ENCODE measurements at regions not wholly inside any gene's neighbourhood (a gene's known extent, or its start where the extent isn't known, plus 50 kb on each side); places are given as distances from the start of the nearest gene placed in this dataset.

DNA sequence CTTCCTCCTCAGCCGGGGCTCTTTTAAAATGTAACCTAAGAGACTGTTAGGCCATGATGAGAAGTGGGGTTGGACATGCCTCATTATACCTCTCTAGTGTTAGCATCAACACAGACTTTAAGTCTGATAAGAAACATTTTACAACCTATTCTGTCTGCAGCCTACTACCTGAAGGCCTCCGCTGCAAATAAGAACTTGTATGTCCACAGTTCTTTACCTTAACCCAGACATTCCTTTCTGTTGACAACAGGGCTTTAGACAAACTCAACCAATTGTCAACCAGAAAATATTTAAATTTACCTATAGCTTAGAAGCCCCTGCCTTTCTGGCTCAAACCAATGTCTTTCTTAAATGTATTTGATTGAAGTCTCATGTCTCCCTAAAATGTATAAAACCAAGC, 1418.6 kb downstream of the STIM2 start:
- TF ChIP-seq, protein P1, sequence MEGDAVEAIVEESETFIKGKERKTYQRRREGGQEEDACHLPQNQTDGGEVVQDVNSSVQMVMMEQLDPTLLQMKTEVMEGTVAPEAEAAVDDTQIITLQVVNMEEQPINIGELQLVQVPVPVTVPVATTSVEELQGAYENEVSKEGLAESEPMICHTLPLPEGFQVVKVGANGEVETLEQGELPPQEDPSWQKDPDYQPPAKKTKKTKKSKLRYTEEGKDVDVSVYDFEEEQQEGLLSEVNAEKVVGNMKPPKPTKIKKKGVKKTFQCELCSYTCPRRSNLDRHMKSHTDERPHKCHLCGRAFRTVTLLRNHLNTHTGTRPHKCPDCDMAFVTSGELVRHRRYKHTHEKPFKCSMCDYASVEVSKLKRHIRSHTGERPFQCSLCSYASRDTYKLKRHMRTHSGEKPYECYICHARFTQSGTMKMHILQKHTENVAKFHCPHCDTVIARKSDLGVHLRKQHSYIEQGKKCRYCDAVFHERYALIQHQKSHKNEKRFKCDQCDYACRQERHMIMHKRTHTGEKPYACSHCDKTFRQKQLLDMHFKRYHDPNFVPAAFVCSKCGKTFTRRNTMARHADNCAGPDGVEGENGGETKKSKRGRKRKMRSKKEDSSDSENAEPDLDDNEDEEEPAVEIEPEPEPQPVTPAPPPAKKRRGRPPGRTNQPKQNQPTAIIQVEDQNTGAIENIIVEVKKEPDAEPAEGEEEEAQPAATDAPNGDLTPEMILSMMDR (IDR thresholded peaks at IDR 0.05) = no peak
- TF ChIP-seq ZFX (IDR thresholded peaks at IDR 0.05; ENCODE audit: borderline replicate concordance) = no peak
